GM21576 (cell line): ENCODE measurements at regions not wholly inside any gene's neighbourhood (a gene's known extent, or its start where the extent isn't known, plus 50 kb on each side); places are given as distances from the start of the nearest gene placed in this dataset.

ENCODE experiments used
- ATAC-seq: cut with Tn5 transposase; IDR thresholded peaks from one replicate; pipeline ENCODE4 v1.9.1; 2021; ENCODE audit warnings: mild to moderate bottlenecking, moderate library complexity; ENCODE audit not compliant: unreplicated experiment

GRCh38 chr14:95413289-95414215 lies 93.8 kb upstream of the CLMN start:
- no peak for ATAC-seq

GRCh38 chr14:95410838-95411237 lies 91.1 kb upstream of the CLMN start:
- no peak for ATAC-seq

- ATAC-seq, result no peak
Measured at GRCh38 chr14:95409477-95410272, 90.0 kb upstream of the CLMN start.

DNA sequence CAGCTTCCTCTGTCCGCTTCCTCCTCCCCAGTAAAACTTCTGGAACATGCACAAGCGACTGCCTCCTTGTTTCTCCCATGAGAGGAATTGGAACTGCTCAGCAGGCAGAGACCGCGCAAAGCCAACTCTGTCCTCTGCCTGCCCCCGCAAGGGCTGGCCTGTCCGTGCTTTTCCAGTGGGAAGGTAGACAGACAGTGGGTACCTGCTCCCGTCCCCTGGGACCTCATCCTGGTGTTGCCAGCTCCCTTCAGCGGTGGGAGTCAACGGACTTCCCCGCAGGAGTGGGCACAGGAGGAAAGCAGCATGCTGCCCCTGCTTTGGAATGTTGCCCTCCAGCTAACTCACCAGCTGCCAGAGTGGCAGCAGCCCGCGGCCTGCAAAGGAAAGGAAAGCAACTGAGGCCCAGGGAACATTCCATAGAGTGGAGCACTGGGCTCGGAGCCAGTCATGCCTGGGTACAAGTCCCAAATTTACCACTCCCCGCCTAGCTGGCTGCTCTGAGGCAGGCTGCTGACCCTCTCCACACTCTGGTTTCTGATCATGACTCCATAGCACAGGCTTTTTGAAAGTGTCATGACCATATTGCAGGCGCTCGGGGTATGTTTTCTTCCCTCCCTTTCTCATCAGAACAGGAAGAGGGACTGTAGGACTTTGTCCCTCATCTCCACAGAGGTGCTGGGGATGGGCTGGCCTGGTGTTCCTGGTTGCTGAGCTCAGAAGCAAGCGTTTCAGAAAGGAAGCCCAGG lies 89.2 kb upstream of the CLMN start:
- ATAC-seq, result no peak

DNA sequence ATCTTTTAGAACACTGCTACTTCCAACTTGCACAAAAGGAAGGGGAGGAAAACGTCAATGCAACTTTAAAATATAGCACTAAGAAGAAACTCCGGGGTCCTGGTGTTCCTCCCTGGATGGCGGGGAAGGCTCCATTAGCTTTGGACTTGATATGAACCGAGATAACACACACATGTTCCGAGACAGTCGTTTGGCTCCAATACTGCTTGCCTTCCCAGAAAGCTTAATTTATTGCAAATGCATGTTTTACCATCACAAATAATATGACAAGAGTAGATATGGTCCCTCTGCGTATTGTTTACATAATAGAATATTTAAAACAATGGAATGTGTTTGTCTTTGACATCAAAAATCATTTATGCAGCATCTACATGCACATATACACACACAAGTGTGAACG lies 87.6 kb upstream of the CLMN start:
- ATAC-seq, result no peak

GRCh38 chr14:95406756-95407277 lies 87.1 kb upstream of the CLMN start:
- no peak for ATAC-seq

DNA sequence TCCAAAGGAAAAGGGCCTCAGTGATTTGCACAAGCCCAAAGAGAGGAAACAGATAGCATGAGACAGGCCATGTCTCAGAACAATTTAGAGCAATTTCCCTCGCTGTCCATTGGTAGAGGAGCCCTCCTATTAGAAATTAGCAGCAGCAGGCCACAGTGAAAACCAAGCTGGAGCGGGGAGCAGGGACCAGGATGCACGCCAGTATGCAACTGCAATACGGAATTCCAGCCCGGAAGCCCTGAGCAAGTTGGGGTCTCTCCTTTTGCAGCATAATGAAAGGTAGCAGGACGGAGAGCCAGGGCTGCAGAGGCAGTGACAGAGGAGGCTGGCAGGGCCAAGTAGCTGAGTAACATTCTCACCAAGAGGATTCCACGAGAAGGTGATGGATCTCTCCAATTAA lies 84.9 kb upstream of the CLMN start:
- no peak for ATAC-seq

GRCh38 chr14:95402578-95402977 lies 82.9 kb upstream of the CLMN start:
- no peak for ATAC-seq

GRCh38 chr14:95402176-95402575 lies 82.5 kb upstream of the CLMN start:
- no peak for ATAC-seq

DNA sequence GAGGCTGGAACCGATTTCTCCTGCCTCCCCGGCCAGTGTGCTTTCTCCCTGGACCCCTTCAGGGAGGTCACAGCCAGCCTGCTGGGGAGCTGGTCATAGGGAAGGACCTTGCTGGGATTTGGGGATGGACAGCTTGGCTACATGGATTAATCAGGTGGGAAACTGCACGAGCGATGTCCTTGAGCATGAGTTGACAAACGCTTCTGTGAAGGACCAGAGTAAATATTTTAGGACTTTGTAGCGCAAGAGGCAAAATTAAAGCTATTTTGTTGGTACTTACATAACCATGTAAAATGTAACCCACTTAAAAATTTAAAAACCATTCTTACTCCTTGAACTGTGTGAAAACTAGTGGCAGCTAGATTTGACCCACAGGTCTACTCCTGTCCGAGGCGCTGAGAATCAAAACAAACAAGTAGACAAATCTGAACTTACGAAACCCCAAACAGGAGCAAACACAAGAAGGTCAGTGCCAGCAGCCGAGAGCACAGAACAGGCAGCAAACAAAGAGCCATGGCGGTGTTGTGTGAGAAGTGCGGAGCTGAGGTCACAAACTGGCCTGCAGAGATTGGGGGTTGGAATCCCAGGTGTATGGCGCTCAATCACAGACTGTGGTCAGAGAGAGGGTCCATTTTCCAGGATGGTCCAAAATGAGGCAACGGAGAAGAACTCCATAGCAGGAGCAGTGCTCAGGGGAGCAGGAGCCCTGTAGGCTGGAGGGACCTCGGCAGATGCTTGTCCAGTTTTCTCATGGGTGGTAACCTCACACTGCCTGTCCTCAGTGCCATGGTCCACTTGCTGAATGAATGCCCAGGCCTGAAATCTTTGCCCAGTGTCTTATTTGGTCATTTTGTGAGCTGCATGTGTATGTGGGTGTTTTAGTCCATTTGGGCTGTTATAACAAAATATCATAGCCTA lies 79.2 kb upstream of the CLMN start:
- no peak for ATAC-seq

DNA sequence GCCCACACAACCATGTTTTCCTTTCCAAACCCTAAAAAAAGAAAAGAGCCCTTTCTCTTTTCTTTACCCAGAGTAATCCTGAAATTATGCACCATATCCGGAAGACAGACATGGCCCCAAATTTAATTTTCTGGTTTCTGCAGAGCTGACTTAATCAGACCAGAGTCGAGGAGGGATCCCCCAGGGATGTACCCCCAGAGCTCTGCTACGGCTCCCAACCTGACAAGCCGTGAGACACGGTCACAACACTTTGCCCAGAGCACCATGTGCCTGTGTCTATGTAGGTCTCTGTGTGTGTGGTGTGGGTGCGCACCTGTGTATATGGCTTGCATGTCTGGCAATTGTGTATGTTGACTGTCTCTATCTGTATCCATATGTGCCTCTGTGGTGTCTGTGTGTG lies 77.6 kb upstream of the CLMN start:
- ATAC-seq, result no peak

DNA sequence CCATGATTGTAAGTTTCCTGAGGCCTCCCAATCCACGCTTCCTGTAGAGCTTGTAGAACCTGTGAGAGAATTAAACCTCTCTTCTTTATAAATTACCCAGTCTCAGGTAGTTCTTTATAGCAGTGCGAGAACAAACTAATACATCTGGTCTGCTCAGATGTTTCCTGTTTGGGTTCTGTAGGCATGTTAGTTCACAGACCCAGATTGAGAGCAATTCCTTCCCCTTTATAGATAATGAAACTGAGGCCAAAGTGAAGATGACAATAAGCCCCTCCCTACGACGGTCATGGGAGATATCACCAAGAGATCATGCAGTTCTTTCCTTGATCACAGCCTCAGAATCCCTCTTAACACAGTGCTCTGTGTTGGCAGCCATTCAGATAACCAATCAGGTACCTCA lies 76.5 kb upstream of the CLMN start:
- no peak for ATAC-seq

- ATAC-seq, result no peak
Measured at GRCh38 chr14:95395098-95395737, 75.5 kb upstream of the CLMN start.

- no peak for ATAC-seq
Measured at GRCh38 chr14:95394297-95395097, 74.8 kb upstream of the CLMN start.

- no peak for ATAC-seq
Measured at GRCh38 chr14:95392841-95393240, 73.1 kb upstream of the CLMN start.

DNA sequence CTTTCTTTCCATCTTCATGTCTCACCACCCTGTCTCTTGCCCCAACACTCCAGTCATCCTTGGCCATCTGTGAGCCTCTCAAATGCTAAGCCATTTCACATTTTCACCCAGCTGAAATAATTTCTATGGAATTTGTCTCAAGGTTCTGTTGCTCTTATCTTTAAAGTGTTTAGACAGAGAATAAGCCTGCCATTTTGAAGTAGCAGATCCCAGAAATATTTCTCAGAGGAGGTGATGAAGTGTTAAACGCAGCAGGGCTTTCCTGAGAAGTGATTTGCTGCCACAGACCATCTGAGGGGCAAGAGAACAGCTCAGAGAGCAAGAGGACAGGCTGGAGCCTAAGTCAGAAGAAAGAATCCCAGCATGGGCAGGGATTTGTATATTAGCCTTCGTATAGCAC lies 71.6 kb upstream of the CLMN start:
- ATAC-seq, result no peak

DNA sequence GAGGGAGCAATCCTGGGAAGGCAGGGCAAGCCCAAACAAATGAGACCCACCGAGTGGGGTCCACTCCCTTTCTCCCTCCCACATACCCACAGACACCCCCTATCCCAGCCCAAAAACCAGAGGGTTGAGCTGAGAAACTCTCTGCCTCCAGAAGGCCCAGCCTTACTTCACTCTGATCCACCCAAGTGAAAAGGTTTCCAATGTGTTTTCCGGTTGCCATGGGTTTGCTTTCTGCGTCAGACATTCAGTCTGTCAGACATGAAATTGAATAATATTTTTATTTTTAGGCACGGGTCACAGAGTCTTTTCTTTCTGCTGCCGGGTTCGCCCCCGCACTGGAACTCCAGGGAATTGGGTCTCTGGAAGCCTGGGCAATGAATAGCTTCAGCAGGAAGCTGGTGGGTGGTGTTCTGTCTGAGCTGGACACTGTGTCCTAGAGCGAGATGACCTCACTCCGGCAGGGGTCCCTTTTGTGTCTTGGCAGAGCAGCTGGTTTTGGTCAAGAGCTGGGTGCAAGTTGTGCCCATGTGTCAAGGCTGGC lies 69.8 kb upstream of the CLMN start:
- no peak for ATAC-seq

GRCh38 chr14:95388699-95389098 lies 69.0 kb upstream of the CLMN start:
- ATAC-seq, result no peak
